Neural cell (in vitro differentiated cells): ENCODE measurements at regions not wholly inside any gene's neighbourhood (a gene's known extent, or its start where the extent isn't known, plus 50 kb on each side); places are given as distances from the start of the nearest gene placed in this dataset.

Experiments
- H2AFZ ChIP-seq: fragments of 200-600, 300-800 bp; sonication (generic), shearing (Covaris generic); 2 replicates; pipeline ENCODE4 v1.6.0; 2014; ENCODE audit warnings: low read depth, mild to moderate bottlenecking, antibody characterized with exemption, low read length, moderate library complexity
- H3F3A ChIP-seq: fragments of 200-600 bp; shearing (Covaris generic); 2 replicates; pipeline ENCODE4 v1.6.1; 2016; ENCODE audit warnings: mild to moderate bottlenecking, moderate library complexity, mixed read lengths, antibody characterized with exemption, low read length; ENCODE audit not compliant: insufficient read depth, poor library complexity, severe bottlenecking
- H3K27ac ChIP-seq: fragments of 200-600, 300-800 bp; sonication (generic), shearing (Covaris generic); 2 replicates; pipeline ENCODE4 v1.5.1; 2014; ENCODE audit warnings: mild to moderate bottlenecking, low read length, moderate library complexity
- H3K27me3 ChIP-seq: fragments of 300-800, 200-600 bp; sonication (generic), shearing (Covaris generic); 2 replicates; pipeline ENCODE4 v1.6.0; 2014; ENCODE audit warnings: mild to moderate bottlenecking, low read depth, low read length, moderate library complexity; ENCODE audit not compliant: insufficient read depth
- H3K36me3 ChIP-seq: fragments of 300-800, 200-600 bp; sonication (generic), shearing (Covaris generic); 2 replicates; pipeline ENCODE4 v1.5.1; 2014; ENCODE audit warnings: mild to moderate bottlenecking, antibody characterized with exemption, low read length, moderate library complexity; ENCODE audit not compliant: insufficient read depth
- H3K4me2 ChIP-seq: fragments of 300-800, 200-600 bp; sonication (generic), shearing (Covaris generic); 2 replicates; pipeline ENCODE4 v1.6.0; 2014; ENCODE audit warnings: mild to moderate bottlenecking, low read length
- H3K4me3 ChIP-seq: fragments of 300-800, 200-600 bp; sonication (generic), shearing (Covaris generic); 2 replicates; pipeline ENCODE4 v1.5.1; 2014; ENCODE audit warnings: mild to moderate bottlenecking, low read length, moderate library complexity
- H3K79me2 ChIP-seq: fragments of 200-600 bp; shearing (Covaris generic); replicated peaks from 2 replicates; pipeline ENCODE4 v1.6.0; 2014; ENCODE audit warnings: mild to moderate bottlenecking, low read length, moderate library complexity; ENCODE audit not compliant: insufficient read depth
- H3K9ac ChIP-seq: fragments of 300-800, 200-600 bp; sonication (generic), shearing (Covaris generic); 2 replicates; pipeline ENCODE4 v1.6.1; 2016; ENCODE audit warnings: mild to moderate bottlenecking, low read length, mixed read lengths
- H3K9me2 ChIP-seq: fragments of 200-600 bp; shearing (Covaris generic); 2 replicates; pipeline ENCODE4 v1.6.1; 2016; ENCODE audit warnings: mild to moderate bottlenecking, low read length, mixed read lengths; ENCODE audit not compliant: insufficient read depth
- H3K9me3 ChIP-seq: fragments of 200-600, 300-800 bp; sonication (generic), shearing (Covaris generic); 2 replicates; pipeline ENCODE4 v1.6.1; 2016; ENCODE audit warnings: mild to moderate bottlenecking, mixed run types, low read length, moderate library complexity, mixed read lengths
- H4K20me1 ChIP-seq: fragments of 200-600 bp; shearing (Covaris generic); 2 replicates; pipeline ENCODE4 v1.6.1; 2016; ENCODE audit warnings: mild to moderate bottlenecking, mixed run types; ENCODE audit not compliant: insufficient read depth
- CTCF ChIP-seq: fragments of 450-650 bp; IDR thresholded peaks from 2 replicates; pipeline ENCODE4 v1.5.1; 2014; ENCODE audit warnings: antibody characterized with exemption, mild to moderate bottlenecking, moderate library complexity; ENCODE audit not compliant: poor library complexity, severe bottlenecking
- EP300 ChIP-seq: fragments of 450-650 bp; conservative IDR thresholded peaks from 2 replicates; pipeline ENCODE4 v1.6.1; 2014; ENCODE audit warnings: antibody characterized with exemption, mild to moderate bottlenecking, moderate library complexity; ENCODE audit not compliant: poor library complexity, severe bottlenecking
- EZH2 ChIP-seq: fragments of 200-600, 300-800 bp; shearing (Covaris generic), sonication (generic); IDR thresholded peaks from 2 replicates; pipeline ENCODE4 v1.6.1; 2014; ENCODE audit warnings: antibody characterized with exemption, low read length, borderline replicate concordance, mild to moderate bottlenecking; ENCODE audit not compliant: insufficient read depth, poor library complexity, severe bottlenecking
- MXI1 ChIP-seq: fragments of 450-650 bp; conservative IDR thresholded peaks from 2 replicates; pipeline ENCODE4 v1.6.1; 2014; ENCODE audit warnings: antibody characterized with exemption, mild to moderate bottlenecking; ENCODE audit not compliant: poor library complexity, severe bottlenecking
- POLR2AphosphoS5 ChIP-seq: IDR thresholded peaks from 2 replicates; pipeline ENCODE4 v1.6.1; 2012
- RAD21 ChIP-seq: fragments of 450-650 bp; conservative IDR thresholded peaks from 2 replicates; pipeline ENCODE4 v1.6.1; 2014; ENCODE audit warnings: antibody characterized with exemption, mild to moderate bottlenecking, moderate library complexity
- REST ChIP-seq: IDR thresholded peaks from 2 replicates; pipeline ENCODE4 v1.6.1; 2012; ENCODE audit warnings: borderline replicate concordance
- SMC3 ChIP-seq: fragments of 450-650 bp; conservative IDR thresholded peaks from 2 replicates; pipeline ENCODE4 v1.6.1; 2014; ENCODE audit warnings: antibody characterized with exemption, mild to moderate bottlenecking, moderate library complexity; ENCODE audit not compliant: poor library complexity
- TAF1 ChIP-seq: IDR thresholded peaks from 2 replicates; pipeline ENCODE4 v1.6.1; 2012; ENCODE audit warnings: low read depth

GRCh38 chr10:94180576-94180975 lies 182.2 kb downstream of the NOC3L start:
- Histone ChIP-seq H3K27me3 (no peaks in the 10 kb centered on the region), H3K9ac (no peak overlapping the region), H4K20me1 (no peaks in the 10 kb centered on the region), H3K4me2 (no peak overlapping the region), H3K36me3 (no peaks in the 10 kb centered on the region), H3K9me2 (no peaks in the 10 kb centered on the region), H3K27ac (no peak overlapping the region), H2AFZ (no peak overlapping the region), H3K4me3 (no peak overlapping the region), H3K79me2 (no peaks in the 10 kb centered on the region), H3F3A (no peaks in the 10 kb centered on the region), H3K9me3 (no peaks in the 10 kb centered on the region)
- TF ChIP-seq CTCF (no peak), REST (no peak), MXI1 (no peak), RAD21 (no peak), SMC3 (no peak), TAF1 (no peak), POLR2AphosphoS5 (no peak), EZH2 (no peak), EP300 (no peak)

GRCh38 chr10:94183666-94184264 lies 179.0 kb downstream of the NOC3L start:
- TF ChIP-seq TAF1 = no peak
- TF ChIP-seq EP300 = no peak
- no peaks in the 10 kb centered on the region for H4K20me1 ChIP-seq
- H3K27me3 ChIP-seq = no peaks in the 10 kb centered on the region
- H3K9ac ChIP-seq = no peak overlapping the region
- H3K4me3 ChIP-seq = no peak overlapping the region
- H3F3A ChIP-seq = no peaks in the 10 kb centered on the region
- no peaks in the 10 kb centered on the region for H3K9me3 ChIP-seq
- no peaks in the 10 kb centered on the region for H3K36me3 ChIP-seq
- no peak overlapping the region for H3K27ac ChIP-seq
- H3K4me2 ChIP-seq = no peak overlapping the region
- no peak overlapping the region for H2AFZ ChIP-seq
- H3K79me2 ChIP-seq = no peaks in the 10 kb centered on the region
- H3K9me2 ChIP-seq = no peaks in the 10 kb centered on the region

GRCh38 chr10:94186722-94187121 lies 176.0 kb downstream of the NOC3L start:
- no peaks in the 10 kb centered on the region for H3K9me2 ChIP-seq
- no peak overlapping the region for H3K27ac ChIP-seq
- no peaks in the 10 kb centered on the region for H3K79me2 ChIP-seq
- no peaks in the 10 kb centered on the region for H3K36me3 ChIP-seq
- H3K4me2 ChIP-seq = no peak overlapping the region
- no peaks in the 10 kb centered on the region for H3K27me3 ChIP-seq
- no peaks in the 10 kb centered on the region for H3K9me3 ChIP-seq
- H3K9ac ChIP-seq = no peak overlapping the region
- no peaks in the 10 kb centered on the region for H3F3A ChIP-seq
- TF ChIP-seq RAD21 = no peak
- TF ChIP-seq SMC3 = no peak
- TF ChIP-seq REST = no peak
- TF ChIP-seq TAF1 = no peak
- TF ChIP-seq POLR2AphosphoS5 = no peak
- no peak for TF ChIP-seq EP300
- TF ChIP-seq CTCF = no peak
- no peak for TF ChIP-seq MXI1
- H4K20me1 ChIP-seq = no peaks in the 10 kb centered on the region
- no peak overlapping the region for H3K4me3 ChIP-seq
- no peak overlapping the region for H2AFZ ChIP-seq
